HG02588 (cell line): ENCODE measurements at regions not wholly inside any gene's neighbourhood (a gene's known extent, or its start where the extent isn't known, plus 50 kb on each side); places are given as distances from the start of the nearest gene placed in this dataset.

Source experiments
- ATAC-seq: cut with Tn5 transposase; IDR thresholded peaks from one replicate; pipeline ENCODE4 v1.9.1; 2021; ENCODE audit warnings: mild to moderate bottlenecking, moderate library complexity; ENCODE audit not compliant: unreplicated experiment

GRCh38 chr13:47190696-47191305 lies 293.9 kb upstream of the HTR2A start:
- ATAC-seq, result no peak

GRCh38 chr13:47188802-47189201 lies 291.9 kb upstream of the HTR2A start:
- ATAC-seq, result no peak

GRCh38 chr13:47186471-47186870 lies 289.6 kb upstream of the HTR2A start:
- ATAC-seq, result no peak

GRCh38 chr13:47184321-47184720 lies 287.5 kb upstream of the HTR2A start:
- ATAC-seq, result no peak

GRCh38 chr13:47179321-47179720 lies 282.5 kb upstream of the HTR2A start:
- ATAC-seq, result no peak

GRCh38 chr13:47178090-47178950 lies 281.5 kb upstream of the HTR2A start:
- ATAC-seq, result no peak

GRCh38 chr13:47175172-47175866 lies 278.5 kb upstream of the HTR2A start:
- ATAC-seq, result no peak

- ATAC-seq, result no peak
Observed at GRCh38 chr13:47170971-47171370, 274.1 kb upstream of the HTR2A start.

GRCh38 chr13:47168618-47169017 lies 271.8 kb upstream of the HTR2A start:
- no peak for ATAC-seq

- ATAC-seq, result no peak
Observed at GRCh38 chr13:47168066-47168465, 271.2 kb upstream of the HTR2A start.

- ATAC-seq, result no peak
Observed at GRCh38 chr13:47166336-47166735, 269.5 kb upstream of the HTR2A start.

GRCh38 chr13:47159853-47160550 lies 263.1 kb upstream of the HTR2A start:
- no peak for ATAC-seq

- ATAC-seq, result no peak
Observed at GRCh38 chr13:47158593-47158992, 261.7 kb upstream of the HTR2A start.

GRCh38 chr13:47148543-47148942 lies 251.7 kb upstream of the HTR2A start:
- no peak for ATAC-seq

- ATAC-seq, result no peak
Observed at GRCh38 chr13:47147812-47148119, 250.9 kb upstream of the HTR2A start.

GRCh38 chr13:47146991-47147811 lies 250.3 kb upstream of the HTR2A start:
- peak; percentile 95 for ATAC-seq

- ATAC-seq, result no peak
Observed at GRCh38 chr13:47146136-47146535, 249.3 kb upstream of the HTR2A start.

- ATAC-seq, result no peak
Observed at GRCh38 chr13:47144782-47145181, 247.9 kb upstream of the HTR2A start.

GRCh38 chr13:47142105-47142504 lies 245.3 kb upstream of the HTR2A start:
- no peak for ATAC-seq

- ATAC-seq, result no peak
Observed at GRCh38 chr13:47139519-47139918, 242.7 kb upstream of the HTR2A start.
